GM18868 (cell line): ENCODE measurements at regions not wholly inside any gene's neighbourhood (a gene's known extent, or its start where the extent isn't known, plus 50 kb on each side); places are given as distances from the start of the nearest gene placed in this dataset.

Source experiments
- ATAC-seq: cut with Tn5 transposase; IDR thresholded peaks from one replicate; pipeline ENCODE4 v1.9.1; 2021; ENCODE audit warnings: mild to moderate bottlenecking, moderate library complexity; ENCODE audit not compliant: unreplicated experiment

DNA sequence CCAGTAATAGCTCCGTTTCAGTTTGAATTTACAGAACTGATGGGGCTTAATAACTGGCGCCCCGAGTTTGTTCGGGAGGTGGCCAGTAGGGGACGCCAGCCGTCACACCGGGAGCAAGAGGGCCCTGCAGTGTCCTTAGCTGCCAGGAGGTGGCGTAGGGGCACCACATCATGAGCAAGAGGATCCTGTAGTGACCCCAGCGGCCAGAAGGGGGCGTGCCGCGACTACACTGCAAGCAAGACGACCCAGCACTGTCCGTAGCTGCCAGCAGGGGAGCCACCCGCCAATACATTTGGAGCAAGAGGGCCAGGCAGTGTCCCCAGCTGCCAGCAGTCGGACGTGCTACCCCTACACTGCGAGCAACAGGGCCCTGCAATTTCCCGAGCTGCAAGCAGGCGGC is 663.7 kb upstream of the B3GAT1 start:
- ATAC-seq = no peak

- no peak for ATAC-seq
Measured at GRCh38 chr11:135074397-135074998, 662.5 kb upstream of the B3GAT1 start.

GRCh38 chr11:135073870-135074269 is 661.8 kb upstream of the B3GAT1 start:
- no peak for ATAC-seq

GRCh38 chr11:135073381-135073780 is 661.3 kb upstream of the B3GAT1 start:
- no peak for ATAC-seq

DNA sequence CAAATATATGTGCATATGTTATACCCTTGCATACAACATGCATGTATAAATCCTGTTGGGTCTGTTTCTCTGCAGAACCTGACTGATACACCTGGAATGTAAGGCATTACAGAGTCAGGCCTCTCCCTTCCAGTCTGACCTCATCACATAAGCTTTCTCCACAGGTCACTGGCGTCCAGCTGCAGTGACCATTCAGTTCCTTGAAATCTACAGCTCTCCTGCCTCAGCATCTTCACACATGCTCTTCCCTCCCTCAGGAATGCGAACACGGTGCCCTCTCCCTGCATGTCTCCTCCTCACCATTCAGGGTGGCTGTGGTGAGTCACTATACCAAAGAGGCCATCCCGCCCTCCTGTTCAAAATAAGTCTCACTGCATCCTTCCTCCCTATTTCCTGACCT is 657.8 kb upstream of the B3GAT1 start:
- ATAC-seq = no peak

DNA sequence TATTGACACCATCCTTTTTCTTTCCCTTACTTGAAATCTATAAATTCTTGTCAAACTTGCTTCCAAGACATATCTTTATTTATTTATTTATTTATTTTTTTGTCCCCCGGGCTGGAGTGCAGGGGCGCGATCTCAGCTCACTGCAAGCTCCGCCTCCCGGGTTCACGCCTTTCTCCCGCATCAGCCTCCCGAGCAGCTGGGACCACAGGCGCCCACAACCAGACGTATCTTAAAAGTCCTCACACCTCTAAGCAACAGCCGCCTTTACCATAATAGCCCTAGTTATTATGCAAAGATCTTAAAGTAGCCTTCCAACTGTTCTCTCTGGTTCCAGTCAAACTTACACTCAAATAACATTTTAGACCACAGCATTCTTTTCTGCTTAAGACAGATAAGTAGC is 657.0 kb upstream of the B3GAT1 start:
- ATAC-seq = no peak

DNA sequence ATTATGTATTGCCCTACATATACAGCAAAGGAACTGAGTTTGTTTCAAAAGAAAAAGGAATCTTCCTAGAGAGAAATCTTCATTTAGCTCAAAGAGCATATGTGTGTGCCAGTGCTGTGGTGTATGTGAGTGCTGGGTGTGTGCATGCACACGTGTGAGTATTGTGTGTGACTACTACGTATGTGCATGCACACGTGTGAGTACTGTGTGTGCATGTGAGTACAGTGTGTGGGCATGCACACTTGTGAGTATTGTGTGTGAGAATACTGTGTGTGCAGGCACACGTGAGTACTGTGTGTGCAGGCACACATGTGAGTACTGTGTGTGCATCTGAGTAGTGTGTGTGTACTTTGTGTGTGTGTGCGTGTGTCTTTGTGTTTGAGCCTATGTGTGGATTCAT is 651.0 kb upstream of the B3GAT1 start:
- no peak for ATAC-seq

DNA sequence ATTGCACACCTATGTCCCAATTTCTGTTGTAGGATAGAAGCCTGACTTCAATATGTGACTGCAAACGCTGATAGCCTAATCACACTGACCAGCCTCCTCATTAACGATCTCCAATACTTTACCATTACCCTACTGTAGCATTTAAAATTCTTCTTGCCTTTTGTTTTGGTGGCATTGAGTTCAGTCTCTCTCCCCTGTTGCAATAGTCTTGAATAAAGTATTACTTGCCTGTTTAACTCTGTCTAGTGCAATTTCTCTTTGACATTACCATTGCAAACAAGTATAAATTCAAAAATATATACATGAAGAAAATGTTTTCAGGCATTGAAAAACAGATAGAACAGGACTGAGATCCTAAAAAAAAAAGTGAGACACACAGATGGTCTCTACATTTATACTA is 649.1 kb upstream of the B3GAT1 start:
- no peak for ATAC-seq

GRCh38 chr11:135046986-135047385 is 634.9 kb upstream of the B3GAT1 start:
- no peak for ATAC-seq

DNA sequence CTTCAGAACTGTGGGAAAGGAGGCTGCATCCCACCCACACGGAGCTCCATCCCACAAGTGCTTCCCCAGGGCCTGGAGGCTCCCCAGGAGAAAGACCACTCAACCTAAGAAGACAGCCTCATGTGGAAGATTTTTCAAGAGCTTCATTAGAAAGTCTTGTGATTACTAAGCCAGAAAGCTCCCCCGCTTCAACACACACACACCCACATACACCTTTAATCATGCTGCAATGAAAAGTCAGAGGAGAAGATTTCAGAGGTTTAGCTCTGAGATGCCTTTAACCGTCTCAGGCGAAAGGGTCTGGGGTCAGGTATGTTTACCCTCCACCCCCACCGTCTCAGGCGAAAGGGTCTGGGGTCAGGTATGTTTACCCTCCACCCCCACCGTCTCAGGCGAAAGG is 634.5 kb upstream of the B3GAT1 start:
- ATAC-seq = no peak

DNA sequence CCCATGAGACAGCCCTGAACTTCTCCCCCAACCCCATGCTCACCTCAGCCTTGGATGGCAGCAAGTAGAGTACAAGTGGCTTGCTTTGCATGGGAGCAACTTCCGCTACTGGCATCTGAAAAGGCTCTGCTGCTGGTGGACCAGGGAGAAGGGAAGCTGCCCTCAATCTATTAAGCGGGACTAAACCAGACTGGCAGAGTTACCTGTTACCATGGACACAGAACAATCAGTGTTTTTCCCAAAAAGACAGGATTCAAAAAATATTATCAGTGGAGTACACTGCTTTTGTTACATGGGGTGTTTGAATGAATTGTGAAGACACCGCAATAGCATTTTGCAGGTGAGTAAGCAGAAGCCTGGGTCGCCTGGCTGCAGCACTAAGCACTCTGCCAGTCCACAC is 631.4 kb upstream of the B3GAT1 start:
- ATAC-seq = no peak

- no peak for ATAC-seq
Measured at GRCh38 chr11:135037828-135038227, 625.8 kb upstream of the B3GAT1 start.

- ATAC-seq = no peak
Measured at GRCh38 chr11:135036488-135037297, 624.7 kb upstream of the B3GAT1 start.

GRCh38 chr11:135035282-135035681 is 623.2 kb upstream of the B3GAT1 start:
- no peak for ATAC-seq

DNA sequence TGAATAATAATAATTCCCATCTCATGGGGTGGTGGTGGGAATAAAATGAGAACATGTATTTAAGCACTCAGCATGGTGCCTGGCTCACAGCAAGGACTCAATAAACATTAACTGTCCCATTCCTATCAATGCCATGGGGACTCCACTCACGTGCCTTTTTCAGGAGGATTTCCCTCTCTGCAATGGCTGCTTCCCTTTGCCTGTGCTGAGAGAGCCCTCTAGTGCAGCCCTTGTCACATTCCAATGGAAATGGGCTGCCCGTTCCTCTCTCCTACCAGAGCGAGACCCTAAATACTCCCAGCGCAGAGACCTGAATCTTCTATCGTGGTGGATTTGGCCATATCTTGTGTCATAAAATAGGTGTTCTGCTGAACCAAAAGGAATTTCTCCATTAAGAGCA is 621.5 kb upstream of the B3GAT1 start:
- ATAC-seq = no peak

- ATAC-seq = no peak
Measured at GRCh38 chr11:135031205-135031989, 619.4 kb upstream of the B3GAT1 start.

GRCh38 chr11:135027461-135027860 is 615.4 kb upstream of the B3GAT1 start:
- no peak for ATAC-seq

DNA sequence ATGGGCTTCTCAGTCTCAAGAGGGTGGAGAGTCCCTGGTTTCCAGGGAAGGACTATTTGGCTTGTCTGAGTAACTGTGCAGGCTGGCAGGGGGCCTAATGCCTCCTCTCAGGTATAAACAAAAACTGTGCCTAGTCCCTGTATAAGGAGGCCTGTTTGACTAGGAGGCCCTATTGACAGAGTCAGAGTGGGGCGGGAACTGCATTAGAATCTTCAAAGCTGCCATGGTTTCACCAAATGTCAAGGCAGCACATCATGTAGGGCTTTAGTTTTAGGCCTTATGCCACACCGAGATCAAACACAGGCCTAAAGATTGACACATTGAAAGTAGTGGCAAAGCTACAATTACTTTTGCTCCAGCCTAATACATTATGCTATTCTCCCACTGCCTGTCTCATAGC is 611.5 kb upstream of the B3GAT1 start:
- ATAC-seq = no peak

- ATAC-seq = no peak
Measured at GRCh38 chr11:135022454-135022853, 610.4 kb upstream of the B3GAT1 start.

GRCh38 chr11:135019899-135020298 is 607.9 kb upstream of the B3GAT1 start:
- no peak for ATAC-seq

DNA sequence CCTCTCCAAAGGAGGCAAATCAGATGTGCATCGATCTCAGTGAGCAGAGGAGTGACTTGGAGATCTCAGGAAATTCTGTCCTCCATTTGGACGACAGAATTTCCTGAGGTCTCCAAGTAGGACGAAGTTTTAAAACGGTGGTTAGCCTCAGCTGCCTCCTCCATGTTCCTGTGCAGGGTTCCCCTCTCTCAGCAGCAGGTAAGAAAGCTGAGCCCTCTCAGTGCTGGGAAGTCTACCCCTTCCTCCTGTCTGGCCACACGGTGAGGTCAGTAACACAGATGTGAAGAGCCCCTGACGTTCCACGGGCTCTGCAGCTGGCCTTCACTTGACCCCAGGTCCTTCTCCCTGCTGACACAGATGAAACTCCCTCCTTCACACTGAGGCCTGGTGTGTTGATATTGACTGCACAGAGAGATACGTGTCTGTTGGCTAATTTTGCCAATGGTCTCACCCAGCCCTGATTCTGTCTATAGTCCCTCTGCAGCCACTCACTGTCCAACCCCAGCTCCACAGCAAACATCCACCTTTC is 607.4 kb upstream of the B3GAT1 start:
- no peak for ATAC-seq

GRCh38 chr11:135017296-135017695 is 605.3 kb upstream of the B3GAT1 start:
- no peak for ATAC-seq
